Natural killer cell (primary cell): ENCODE measurements at regions not wholly inside any gene's neighbourhood (a gene's known extent, or its start where the extent isn't known, plus 50 kb on each side); places are given as distances from the start of the nearest gene placed in this dataset.

Source experiments
- ATAC-seq, 3 donors: fragments of 150-1000 bp in 2 of 3; fragments of 200-7000 bp in 1 of 3; cut with Tn5 transposase; 1 replicate in 1 of 3; 2 replicates in 2 of 3; pipeline ENCODE4 v1.10.0; 2021; ENCODE audit warnings: mild to moderate bottlenecking in 2 of 3, moderate library complexity in 2 of 3
- DNase-seq, 2 donors: peaks; one replicate each; pipeline versions ENCODE4 v3.0.0 to v3.0.0-alpha.2; 2013 to 2021; ENCODE audit warnings: mixed read lengths in 1 of 2
- H3K27ac ChIP-seq: one replicate; pipeline ENCODE4 v1.5.1; 2013; ENCODE audit warnings: mild to moderate bottlenecking, low read length
- H3K27me3 ChIP-seq: one replicate; pipeline ENCODE4 v1.6.1; 2013; ENCODE audit warnings: low read length; ENCODE audit not compliant: control insufficient read depth, insufficient read depth
- H3K36me3 ChIP-seq: one replicate; pipeline ENCODE4 v1.6.1; 2013; ENCODE audit warnings: low read length; ENCODE audit not compliant: control insufficient read depth, insufficient read depth
- H3K4me1 ChIP-seq: one replicate; pipeline ENCODE4 v1.6.1; 2013; ENCODE audit warnings: low read length; ENCODE audit not compliant: control insufficient read depth, insufficient read depth
- H3K4me3 ChIP-seq: one replicate; pipeline ENCODE4 v1.5.1; 2013; ENCODE audit warnings: low read length
- H3K9me3 ChIP-seq: one replicate; pipeline ENCODE4 v1.6.1; 2013; ENCODE audit warnings: low read length; ENCODE audit not compliant: control insufficient read depth, insufficient read depth
- H3K27ac Mint-ChIP-seq, 2 donors: one replicate each; pipeline ENCODE4 v1.8.0; 2022; ENCODE audit warnings: mild to moderate bottlenecking in 2 of 2, mixed read lengths in 2 of 2, moderate library complexity in 1 of 2
- H3K27me3 Mint-ChIP-seq, 2 donors: one replicate each; pipeline ENCODE4 v1.8.0; 2022; ENCODE audit warnings: low read depth in 2 of 2, mixed read lengths in 2 of 2
- H3K36me3 Mint-ChIP-seq: one replicate; pipeline ENCODE4 v1.8.0; 2022; ENCODE audit warnings: mixed read lengths
- H3K4me1 Mint-ChIP-seq, 2 donors: one replicate each; pipeline ENCODE4 v1.8.0; 2022; ENCODE audit warnings: mixed read lengths in 2 of 2
- H3K4me3 Mint-ChIP-seq: one replicate; pipeline ENCODE4 v1.8.0; 2022; ENCODE audit warnings: mild to moderate bottlenecking, moderate library complexity, mixed read lengths
- H3K9me3 Mint-ChIP-seq, 2 donors: one replicate each; pipeline ENCODE4 v1.8.0; 2022; ENCODE audit warnings: mixed read lengths in 2 of 2
- WGBS: methylation state at CpG from one replicate; pipeline ENCODE4 v1.1.7; 2013; ENCODE audit warnings: missing lambda C conversion rate; ENCODE audit not compliant: insufficient coverage; 5-methylcytosine and 5-hydroxymethylcytosine counted together
- intact Hi-C: fragments of 100-400 bp; cut with micrococcal nuclease; formaldehyde crosslinking; loops from one replicate; pipeline ENCODE4 v1.14.2; 2022
- TF ChIP-seq, protein P1 (sequence below): fragments of 200-600 bp; IDR thresholded peaks from one replicate; pipeline ENCODE4 v1.8.0; 2022; ENCODE audit warnings: antibody characterized with exemption

DNA sequence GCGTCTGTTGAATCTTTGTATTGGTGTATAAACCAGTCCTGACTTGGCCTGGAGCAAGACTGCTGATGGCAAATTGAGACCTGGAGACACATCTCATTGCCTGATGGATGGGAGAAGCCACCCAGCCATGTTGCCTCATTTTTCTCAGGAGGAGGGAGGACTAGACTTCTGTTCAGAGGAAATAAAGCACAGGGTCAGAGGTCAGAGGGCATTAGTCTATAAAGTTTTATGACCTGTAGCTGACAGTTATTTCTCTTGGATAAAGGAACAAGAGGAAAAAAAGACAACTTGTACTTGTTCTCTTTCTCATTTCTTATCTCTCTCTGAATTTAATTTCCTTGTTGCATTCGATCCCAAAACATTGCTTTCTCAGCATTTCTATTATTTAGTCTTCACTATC lies 775.9 kb downstream of the SQOR start:
- TF ChIP-seq, protein P1, sequence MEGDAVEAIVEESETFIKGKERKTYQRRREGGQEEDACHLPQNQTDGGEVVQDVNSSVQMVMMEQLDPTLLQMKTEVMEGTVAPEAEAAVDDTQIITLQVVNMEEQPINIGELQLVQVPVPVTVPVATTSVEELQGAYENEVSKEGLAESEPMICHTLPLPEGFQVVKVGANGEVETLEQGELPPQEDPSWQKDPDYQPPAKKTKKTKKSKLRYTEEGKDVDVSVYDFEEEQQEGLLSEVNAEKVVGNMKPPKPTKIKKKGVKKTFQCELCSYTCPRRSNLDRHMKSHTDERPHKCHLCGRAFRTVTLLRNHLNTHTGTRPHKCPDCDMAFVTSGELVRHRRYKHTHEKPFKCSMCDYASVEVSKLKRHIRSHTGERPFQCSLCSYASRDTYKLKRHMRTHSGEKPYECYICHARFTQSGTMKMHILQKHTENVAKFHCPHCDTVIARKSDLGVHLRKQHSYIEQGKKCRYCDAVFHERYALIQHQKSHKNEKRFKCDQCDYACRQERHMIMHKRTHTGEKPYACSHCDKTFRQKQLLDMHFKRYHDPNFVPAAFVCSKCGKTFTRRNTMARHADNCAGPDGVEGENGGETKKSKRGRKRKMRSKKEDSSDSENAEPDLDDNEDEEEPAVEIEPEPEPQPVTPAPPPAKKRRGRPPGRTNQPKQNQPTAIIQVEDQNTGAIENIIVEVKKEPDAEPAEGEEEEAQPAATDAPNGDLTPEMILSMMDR = no peak
- Mint-ChIP-seq H3K4me3 (no peak overlapping the region), H3K36me3 (no peaks in the 10 kb centered on the region), H3K27me3 (no peaks in the 10 kb centered on the region), H3K27ac (no peak overlapping the region), H3K4me1 (no peaks in the 10 kb centered on the region), H3K9me3 (peaks cover 7 to 12% of the 10 kb centered on the region in 2 donors)
- Histone ChIP-seq H3K36me3 (no peaks in the 10 kb centered on the region), H3K27ac (no peak overlapping the region), H3K9me3 (peaks cover 4% of the 10 kb centered on the region), H3K27me3 (no peaks in the 10 kb centered on the region), H3K4me3 (no peak overlapping the region), H3K4me1 (no peaks in the 10 kb centered on the region)
- intact Hi-C loops = no loop called here
- DNase-seq (no peak), ATAC-seq (no peak)
- WGBS = 84% methylated on average over 2 of the region's 2 CpGs

DNA sequence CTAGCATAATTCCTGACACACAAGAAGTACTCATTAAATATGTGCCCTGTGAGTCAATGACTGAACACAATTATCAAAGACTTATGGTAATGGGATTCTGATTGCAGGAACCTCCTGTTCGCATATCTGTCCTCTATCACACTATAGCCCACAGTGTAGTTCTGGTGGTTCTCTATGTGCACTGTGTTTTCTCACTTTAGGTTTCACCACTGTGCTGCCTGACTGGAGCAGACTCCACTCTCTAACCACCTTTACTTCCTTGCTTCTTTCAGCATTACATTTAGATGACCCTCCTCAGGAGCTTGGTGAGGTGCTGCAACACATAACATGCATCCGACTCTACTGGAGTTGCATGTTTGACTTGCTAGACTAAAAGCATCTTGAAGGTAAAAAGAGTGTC lies 777.1 kb downstream of the SQOR start:
- peaks cover 7 to 10% of the 10 kb centered on the region in 2 donors for H3K9me3 Mint-ChIP-seq
- ATAC-seq (no peak), DNase-seq (no peak)
- Histone ChIP-seq H3K36me3 (no peaks in the 10 kb centered on the region), H3K27me3 (no peaks in the 10 kb centered on the region), H3K9me3 (peaks cover 4% of the 10 kb centered on the region), H3K27ac (no peak overlapping the region), H3K4me3 (no peak overlapping the region), H3K4me1 (no peaks in the 10 kb centered on the region)
- 92% methylated on average over 1 of the region's 2 CpGs for WGBS
- H3K4me3 Mint-ChIP-seq = no peak overlapping the region
- intact Hi-C loops = no loop called here
- TF ChIP-seq, protein P1 = no peak
- no peaks in the 10 kb centered on the region for H3K4me1 Mint-ChIP-seq
- H3K27me3 Mint-ChIP-seq = no peaks in the 10 kb centered on the region
- H3K36me3 Mint-ChIP-seq = no peaks in the 10 kb centered on the region
- no peak overlapping the region for H3K27ac Mint-ChIP-seq

DNA sequence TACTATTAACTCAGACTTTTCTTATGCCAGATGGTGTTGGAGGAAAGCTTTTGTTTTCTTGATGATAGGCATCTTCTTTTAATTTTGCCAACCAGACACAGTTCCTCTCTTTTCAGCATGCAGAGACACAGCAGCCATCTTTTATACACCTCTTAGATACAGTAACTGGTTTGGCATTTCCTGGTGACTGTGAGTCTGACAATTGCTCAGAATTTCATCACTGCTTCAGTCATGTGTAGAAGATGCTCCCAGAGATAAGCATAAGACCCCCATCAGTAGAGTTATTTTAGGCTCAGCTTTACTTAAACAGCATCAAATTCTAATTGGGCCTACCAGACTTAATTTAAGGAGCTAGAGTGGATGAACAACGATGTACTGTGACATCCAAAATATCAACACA lies 779.0 kb downstream of the SQOR start:
- H3K27ac Mint-ChIP-seq = no peak overlapping the region
- H3K36me3 Mint-ChIP-seq = peaks cover 6% of the 10 kb centered on the region
- H3K9me3 ChIP-seq = peaks cover 4% of the 10 kb centered on the region
- no peaks in the 10 kb centered on the region for H3K4me1 Mint-ChIP-seq
- H3K9me3 Mint-ChIP-seq = peaks cover 12 to 13% of the 10 kb centered on the region in 2 donors
- no peaks in the 10 kb centered on the region for H3K36me3 ChIP-seq
- TF ChIP-seq, protein P1 = no peak
- H3K4me1 ChIP-seq = no peaks in the 10 kb centered on the region
- no peak for ATAC-seq
- no peaks in the 10 kb centered on the region for H3K27me3 ChIP-seq
- H3K27ac ChIP-seq = no peak overlapping the region
- H3K27me3 Mint-ChIP-seq = no peaks in the 10 kb centered on the region
- WGBS = 83% methylated on average over 1 of the region's 1 CpG
- H3K4me3 Mint-ChIP-seq = no peak overlapping the region
- H3K4me3 ChIP-seq = no peak overlapping the region
- no peak for DNase-seq
- intact Hi-C loops = no loop called here

DNA sequence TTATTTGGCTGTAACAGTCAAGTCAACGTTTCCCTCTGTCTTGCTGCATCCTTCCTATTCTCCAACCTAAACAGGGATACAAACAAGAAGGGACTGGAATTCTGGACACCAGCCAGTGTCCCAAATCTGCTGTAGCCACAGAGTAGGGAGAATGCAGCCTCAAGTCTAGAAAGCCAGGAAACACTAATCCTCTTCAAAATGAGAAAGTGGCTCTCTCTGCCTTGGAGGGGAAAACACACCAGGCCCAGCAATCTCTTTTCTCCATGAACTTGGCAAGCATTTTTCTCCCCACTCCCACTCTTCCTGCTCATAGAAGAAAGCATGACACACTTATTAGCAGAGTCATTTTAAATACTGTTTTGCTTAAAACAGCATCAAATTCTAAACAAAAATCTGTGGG lies 781.7 kb downstream of the SQOR start:
- no peaks in the 10 kb centered on the region for H3K4me1 ChIP-seq
- H3K36me3 ChIP-seq = no peaks in the 10 kb centered on the region
- Mint-ChIP-seq H3K27ac (no peak overlapping the region), H3K27me3 (no peaks in the 10 kb centered on the region), H3K36me3 (peaks cover 6% of the 10 kb centered on the region), H3K4me1 (no peaks in the 10 kb centered on the region), H3K9me3 (peaks cover 15 to 16% of the 10 kb centered on the region in 2 donors), H3K4me3 (no peak overlapping the region)
- DNase-seq (no peak), ATAC-seq (no peak)
- H3K4me3 ChIP-seq = no peak overlapping the region
- TF ChIP-seq, protein P1 = no peak
- no peak overlapping the region for H3K27ac ChIP-seq
- intact Hi-C loops = no loop called here
- 33% methylated on average over 1 of the region's 1 CpG for WGBS
- H3K27me3 ChIP-seq = no peaks in the 10 kb centered on the region
- no peaks in the 10 kb centered on the region for H3K9me3 ChIP-seq
